ENCODE measurements at regions not wholly inside any gene's neighbourhood (a gene's known extent, or its start where the extent isn't known, plus 50 kb on each side); places are given as distances from the start of the nearest gene placed in this dataset.

DNA sequence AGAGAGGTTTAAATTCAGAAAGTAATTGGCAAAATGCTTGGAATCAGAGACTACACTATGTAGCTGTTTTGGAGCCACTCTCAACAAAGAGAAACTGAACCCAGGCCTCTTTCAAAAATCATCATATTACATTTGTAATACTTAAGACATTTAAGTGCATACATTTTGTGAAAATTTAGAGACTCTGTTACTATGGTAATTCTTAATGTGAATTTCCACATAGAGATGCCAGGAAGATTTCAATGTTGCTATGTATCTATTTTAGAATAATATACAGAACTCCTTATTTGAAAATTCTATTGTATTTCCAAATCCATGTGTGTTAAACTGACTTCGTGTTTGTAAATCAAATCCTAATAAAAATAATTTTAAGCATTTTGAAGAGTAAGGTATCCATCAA lies 1260.9 kb upstream of the C9orf72 start:
- DNase-seq (ENCODE audit: low spot score) = no peak

DNA sequence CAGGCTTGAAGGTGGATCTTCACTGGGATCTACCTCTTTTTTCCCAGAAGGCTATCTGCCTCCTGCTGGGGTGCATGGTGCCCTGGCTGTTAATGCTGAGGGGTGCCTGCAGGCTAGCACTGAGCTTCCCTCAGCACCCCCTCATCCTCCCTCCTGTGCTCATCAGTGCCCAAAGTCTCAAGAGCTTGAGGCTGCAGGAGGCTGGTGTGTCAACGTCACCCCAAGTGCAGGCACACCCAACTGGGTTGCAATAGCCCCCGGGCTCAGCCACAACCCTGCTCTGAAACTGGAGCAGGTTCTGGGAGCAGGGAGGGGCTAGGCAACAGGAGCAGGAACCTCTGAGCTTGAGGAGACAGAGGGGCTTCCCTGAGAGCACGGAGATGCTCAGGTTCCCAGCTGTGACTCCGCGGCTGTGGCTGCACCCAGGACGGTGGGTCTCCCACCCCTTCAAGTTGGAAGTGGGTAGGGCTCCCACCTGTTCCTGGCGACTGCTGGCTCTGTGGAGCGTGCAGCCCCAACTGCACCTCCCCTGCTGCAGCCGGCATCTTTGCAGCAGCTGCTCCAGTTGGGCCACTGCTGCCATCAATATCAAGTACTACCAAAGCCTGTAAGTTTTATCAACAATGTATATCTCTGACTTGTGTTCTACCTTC lies 1266.6 kb upstream of the C9orf72 start:
- no peak for DNase-seq (ENCODE audit: low spot score)

DNA sequence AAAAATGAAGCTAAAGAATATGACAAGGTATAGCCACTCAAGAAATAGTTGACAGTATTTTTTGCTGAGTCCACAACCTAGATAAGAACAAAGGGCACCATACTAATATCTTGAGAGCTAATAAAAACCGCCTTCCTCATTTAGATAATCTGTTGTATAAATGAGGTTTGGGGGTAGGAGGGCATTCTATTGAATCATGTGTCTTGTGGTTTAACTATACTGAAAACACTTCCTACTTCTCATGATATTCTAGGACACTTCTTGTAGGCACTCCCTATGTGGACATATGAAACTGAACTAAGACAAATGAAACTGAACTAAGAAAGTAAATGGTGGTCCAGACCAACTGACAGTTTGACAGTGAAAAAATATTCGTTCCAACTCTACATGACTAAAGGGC lies 1268.5 kb upstream of the C9orf72 start:
- DNase-seq (ENCODE audit: low spot score) = no peak

DNA sequence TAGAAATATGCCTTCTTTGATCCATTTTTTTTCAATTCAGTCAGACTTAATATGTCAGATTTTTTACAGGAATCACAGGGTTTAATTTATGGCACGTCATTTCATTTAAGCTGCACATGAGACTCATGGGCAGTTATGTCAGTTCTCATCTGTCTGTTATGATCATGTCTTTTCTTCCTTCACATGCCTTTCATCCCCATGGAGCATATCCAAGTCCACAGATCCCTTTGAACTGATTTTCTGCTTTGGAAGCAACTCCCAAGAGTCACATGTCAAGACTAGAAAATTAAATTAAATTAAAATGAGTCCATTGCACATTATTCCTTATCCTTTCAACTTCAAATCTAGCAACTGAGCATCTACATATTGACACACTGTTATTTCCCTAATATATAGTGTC lies 1274.0 kb upstream of the C9orf72 start:
- DNase-seq (ENCODE audit: low spot score) = no peak

DNA sequence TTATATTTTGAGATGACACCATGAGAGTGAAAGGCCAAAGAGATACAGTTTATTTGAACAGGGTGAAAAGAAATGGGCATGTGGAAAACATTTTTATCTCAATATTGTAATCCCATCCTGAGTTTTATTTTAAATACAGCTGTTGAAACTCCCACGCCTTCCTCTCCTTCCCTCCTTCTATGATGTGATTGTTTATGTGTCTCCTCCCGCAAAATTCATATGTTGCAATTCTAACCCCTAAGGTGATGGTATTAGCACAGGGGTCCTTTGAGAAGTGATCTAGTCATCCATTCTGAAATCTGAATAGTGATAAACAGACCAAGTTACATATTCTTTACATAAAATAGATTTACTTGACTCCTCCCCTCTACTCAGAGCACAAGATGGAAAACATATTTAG lies 1275.4 kb upstream of the C9orf72 start:
- no peak for DNase-seq (ENCODE audit: low spot score)

DNA sequence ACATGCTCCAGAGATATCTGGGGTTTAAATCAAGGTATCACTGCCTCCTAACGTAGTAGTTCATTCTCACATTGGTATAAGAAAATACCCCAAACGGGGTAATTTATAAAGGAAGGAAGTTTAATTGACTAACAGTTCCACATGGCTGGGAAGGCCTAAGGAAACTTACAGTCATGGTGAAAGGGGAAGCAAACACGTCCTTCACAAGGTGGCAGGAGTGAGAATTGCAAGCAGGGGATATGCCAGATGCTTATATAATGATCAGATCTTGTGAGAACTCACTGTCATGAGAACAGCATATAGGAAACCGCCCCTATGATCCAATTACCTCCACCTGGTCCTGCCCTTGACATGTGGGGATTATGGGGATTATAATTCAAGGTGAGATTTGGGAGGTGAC lies 1280.2 kb upstream of the C9orf72 start:
- no peak for DNase-seq (ENCODE audit: low spot score)

DNA sequence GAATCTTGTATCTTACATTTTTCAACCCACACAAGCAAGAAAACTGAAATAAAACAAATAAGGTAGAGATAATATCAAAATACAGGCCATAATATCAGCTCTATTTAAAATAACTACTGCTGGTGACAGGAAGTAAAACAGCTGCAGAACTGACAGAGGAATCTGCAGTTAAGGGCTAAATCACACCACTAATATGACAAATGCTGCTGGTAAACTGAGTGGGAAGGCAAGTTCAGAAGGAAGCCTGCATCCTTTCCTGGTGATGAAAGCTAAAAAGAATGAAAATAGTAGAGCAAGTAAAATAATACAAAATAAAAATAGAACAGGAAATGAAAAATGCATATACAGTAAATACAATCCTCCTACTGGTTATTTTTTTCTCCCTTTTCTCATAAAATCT lies 1293.7 kb upstream of the C9orf72 start:
- DNase-seq (ENCODE audit: low spot score) = no peak

DNA sequence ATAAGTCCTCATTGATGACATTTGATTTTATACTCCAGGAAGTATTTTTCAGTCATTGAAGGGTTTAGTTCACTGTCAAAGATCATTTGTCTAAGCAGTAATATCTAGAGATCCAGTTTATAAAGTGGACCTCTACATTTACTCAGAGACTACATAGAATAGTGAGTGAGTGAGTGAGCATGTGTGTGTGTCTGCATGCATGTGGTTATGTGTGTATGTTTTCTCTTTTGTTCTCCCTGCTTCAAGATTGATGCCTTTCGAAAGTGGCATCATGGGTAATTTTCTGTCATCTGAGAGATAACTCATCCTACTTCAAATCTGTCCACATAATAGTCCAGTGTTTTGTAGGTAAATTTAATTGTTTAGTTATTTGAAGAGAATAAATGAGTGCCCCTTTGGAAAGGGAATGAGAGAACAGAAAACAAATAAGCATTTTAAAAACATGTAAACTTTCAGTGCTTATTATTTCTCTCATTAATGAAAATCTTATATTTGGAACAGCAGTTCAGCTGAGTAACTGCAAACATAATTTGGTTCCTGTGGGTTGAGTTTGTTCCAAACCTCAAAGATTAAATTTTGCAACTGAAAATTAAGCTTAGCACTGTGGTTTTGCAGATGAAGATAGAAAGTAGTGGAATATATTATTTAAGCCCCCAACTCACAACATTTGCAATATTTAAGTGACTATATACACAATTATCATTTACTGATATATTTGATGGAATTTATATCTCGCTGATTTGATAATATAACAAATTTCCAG lies 1295.1 kb upstream of the C9orf72 start:
- DNase-seq (ENCODE audit: low spot score) = no peak

DNA sequence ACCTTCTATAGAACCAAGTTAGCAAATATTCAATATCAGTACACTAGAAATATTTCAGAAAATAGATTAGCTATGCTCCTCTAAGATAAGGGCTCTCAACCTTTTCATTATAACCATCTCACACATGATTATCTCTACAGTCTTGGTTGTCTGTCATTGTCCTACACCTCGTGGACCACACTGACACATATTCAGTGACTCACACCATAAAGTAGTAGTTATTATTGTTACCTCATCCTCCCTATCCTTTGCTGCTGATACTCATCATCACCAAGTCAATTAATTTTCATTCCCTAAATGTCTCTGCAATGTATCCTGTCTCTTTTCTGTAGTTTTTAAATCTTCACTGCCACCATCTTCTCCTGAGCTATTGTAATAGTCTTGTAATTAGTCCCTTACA lies 1309.2 kb upstream of the C9orf72 start:
- DNase-seq (ENCODE audit: low spot score) = no peak

DNA sequence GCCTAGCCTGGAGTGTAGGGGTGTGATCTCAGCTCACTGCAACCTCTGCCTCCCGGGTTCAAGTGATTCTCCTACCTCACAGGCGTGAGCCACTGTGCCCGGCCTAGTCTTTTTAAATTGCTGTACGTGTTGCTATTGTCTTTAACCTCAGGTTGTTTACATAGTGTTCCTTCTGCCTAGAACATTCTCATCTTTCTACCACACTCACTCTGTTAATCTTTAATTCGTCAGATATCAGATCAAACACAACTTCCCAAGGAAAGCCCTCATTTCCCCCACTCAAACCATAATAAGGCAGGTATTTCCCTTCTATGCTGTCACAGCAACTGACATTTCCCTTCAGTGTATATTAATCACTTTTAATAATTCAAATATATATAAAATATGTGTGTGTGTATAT lies 1310.0 kb upstream of the C9orf72 start:
- DNase-seq (ENCODE audit: low spot score) = no peak

DNA sequence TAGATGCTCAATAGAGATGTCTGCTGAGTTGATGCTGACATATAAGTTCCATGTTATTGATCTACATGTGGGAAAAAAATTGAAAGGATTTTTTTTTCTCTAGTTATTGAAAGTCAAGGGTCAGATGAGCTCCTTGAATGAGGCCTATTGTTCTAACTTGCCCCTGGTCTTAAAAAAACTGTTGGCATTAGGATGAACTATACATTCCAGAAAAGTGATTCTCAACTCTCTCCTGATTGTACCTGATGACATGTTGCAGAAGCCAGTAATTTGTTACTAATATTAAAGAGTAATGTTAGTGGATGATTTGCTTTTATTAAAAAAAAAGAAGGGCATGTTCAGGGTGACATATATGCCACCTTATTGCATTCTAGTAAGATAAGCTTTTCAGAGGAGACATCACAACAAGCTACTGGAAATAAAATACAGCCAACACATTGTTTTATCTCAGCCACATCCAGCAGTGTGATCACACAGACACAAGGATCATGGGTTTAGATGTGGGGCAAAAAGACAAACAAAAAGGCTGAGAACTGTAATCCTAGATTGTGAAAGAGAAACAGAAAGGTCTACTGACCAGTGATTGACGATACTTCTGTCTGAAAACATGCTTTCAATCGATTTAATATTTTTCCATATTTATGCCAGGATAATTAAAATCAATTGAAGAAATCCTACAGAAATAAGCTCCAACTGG lies 1314.1 kb upstream of the C9orf72 start:
- DNase-seq (ENCODE audit: low spot score) = no peak

DNA sequence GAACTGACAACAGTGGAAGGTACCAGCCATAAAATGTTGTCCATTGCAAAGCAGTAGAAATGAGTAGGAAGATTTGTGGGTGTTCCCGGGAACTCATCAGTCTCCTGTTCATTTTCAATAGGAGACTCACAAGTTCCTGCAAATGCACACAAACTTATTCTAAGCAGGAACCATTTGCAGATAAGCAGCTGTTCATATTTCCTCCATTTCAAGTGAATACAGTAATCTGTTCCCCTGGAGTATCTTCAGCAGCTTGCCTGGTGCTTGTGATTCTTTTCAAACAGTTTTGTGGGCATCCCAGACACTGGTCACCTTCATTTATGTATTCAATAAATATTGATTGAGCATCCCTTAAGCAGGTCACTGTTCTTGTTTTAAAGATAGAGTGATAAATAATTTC lies 1315.5 kb upstream of the C9orf72 start:
- DNase-seq (ENCODE audit: low spot score) = no peak

DNA sequence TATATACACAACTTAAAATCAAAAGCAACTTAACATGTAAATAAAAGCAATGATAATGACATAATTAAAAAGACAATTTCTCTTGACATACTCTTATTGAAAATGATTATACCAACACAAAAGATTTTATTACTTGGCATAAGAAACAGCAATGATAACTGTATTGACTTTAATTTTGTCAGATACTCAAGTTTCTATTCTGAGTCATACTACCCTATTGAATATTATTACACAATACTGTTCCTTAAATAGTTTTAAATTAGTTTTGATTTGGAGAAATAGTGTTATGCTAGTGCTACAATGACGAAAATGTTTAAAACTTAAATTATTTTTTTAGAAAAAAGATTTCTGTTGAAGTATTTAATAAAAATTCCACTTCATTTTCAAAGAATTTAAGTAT lies 1319.3 kb upstream of the C9orf72 start:
- no peak for DNase-seq (ENCODE audit: low spot score)

DNA sequence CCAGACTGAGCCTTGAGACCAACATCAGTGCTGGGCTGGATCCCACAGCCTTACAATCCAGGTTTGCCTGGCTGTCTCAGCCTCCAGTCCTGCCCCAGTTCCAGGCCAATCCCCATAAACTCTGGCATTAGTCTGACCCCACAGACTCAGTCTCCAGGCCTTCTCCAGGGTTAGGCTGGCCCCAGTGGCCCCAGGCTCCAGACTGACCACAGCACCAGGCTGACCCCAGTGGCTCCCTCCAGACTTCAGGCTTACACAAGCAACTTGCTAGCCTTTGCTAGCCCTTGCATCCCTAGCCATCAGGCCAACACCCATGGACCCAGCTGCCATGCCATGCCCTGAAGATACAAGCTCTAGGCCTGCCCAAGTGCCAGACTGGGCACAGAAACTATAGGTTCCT lies 1326.0 kb upstream of the C9orf72 start:
- DNase-seq (ENCODE audit: low spot score) = no peak

DNA sequence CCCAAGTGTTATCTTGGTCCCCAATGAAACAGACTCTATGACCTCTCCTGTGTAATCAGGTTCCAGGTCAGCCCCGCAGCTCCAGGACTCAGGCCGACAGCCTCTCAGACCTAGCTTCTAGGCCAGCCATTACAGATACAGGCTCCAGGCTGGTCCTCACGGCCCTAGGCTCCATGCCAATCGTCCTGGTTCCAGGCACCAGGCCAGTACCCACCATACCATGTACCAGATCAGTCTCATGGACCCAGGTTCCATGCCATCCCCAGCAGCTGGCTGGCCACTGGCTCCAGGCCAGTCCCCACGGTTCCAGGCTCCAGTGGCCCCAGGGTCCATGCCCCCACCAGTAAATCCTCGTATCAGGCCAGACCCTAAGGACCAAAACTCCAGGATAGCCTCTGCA lies 1326.6 kb upstream of the C9orf72 start:
- no peak for DNase-seq (ENCODE audit: low spot score)

DNA sequence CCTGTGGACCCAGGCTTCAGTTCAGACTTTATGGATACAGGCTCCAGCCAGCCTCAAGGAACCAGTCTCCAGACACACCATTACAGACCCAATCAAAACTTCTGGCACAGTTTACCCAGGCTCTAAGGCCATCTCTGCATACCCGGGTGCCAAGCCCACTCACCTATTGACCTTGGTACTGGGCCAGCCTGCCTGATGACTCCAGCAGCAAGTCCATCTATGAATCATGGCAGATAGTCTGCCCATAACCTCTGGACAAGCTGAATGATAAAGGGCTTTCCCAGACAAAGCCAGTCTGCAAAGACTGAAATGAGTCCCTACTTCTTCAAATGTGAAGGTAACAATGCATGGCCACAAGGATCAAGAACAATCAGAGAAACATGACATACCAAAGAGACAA lies 1327.1 kb upstream of the C9orf72 start:
- DNase-seq (ENCODE audit: low spot score) = no peak

DNA sequence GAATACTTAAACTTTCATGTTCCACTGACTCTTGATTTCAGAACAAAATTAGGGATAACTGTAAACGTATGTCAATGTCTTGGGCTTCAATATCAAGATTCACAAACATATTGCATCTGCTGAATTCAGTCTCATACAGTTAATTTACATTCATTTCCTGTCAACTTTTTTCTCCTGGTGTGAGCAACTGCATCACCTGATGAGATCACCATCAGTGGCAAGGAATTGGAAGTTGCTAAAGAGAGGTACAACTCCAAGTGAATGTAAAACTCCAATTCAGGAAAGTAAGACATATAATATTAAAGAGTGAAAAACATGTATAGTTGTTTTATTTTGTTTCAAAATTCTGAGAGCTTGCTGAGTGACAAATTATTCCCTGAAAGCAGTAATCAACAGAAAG lies 1336.2 kb upstream of the C9orf72 start:
- DNase-seq (ENCODE audit: low spot score) = no peak

DNA sequence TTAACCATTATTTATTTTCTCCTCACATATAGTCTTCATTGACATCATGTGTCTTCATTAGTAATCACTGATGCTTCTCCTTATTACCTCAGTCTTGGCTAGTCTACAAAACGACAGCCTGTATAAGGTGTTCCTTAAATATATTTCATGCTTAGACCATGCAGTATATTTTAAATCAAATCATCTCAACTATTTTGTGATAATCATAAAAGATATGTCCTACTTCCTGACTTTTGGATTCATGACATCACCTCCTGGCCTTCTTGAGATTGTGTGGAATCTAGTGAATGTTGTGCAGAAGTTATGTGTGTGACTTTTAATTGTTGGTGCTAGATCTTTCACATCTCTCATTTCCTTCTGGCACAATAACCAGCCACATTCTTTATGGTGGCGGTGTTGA lies 1339.3 kb upstream of the C9orf72 start:
- no peak for DNase-seq (ENCODE audit: low spot score)

DNA sequence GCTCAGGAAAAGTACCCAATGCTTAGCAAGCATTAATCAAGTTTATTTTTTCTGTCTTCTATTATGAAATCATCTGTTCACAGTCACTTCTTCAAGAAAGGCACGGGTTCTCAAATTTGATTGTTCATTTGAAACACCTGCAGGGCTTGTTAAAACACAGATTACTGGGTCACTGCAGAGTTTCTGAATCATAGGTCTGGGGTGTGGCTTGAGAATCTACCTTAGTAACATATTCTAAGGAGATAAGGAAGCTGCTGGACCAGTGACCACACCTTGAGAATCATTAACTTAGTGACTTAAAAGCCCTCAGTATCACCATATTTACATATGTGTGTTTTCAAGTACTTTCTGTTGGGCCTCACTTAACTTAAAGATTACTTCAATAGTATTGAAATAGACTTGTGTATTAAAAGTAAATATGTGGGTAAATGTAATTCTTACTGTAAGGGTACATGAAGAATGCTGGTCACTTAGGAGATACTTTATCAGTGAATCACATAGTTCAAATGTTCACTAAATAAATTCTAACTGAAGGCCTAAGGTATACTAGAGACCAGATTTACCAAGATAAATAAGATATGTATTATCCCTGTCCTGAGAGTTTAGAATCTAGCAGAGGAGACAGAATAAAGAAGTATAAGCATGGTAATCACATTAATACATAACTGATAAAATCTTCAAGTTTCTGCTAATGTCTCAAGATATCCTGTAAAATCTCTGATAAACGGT lies 1342.1 kb upstream of the C9orf72 start:
- DNase-seq (ENCODE audit: low spot score) = no peak

DNA sequence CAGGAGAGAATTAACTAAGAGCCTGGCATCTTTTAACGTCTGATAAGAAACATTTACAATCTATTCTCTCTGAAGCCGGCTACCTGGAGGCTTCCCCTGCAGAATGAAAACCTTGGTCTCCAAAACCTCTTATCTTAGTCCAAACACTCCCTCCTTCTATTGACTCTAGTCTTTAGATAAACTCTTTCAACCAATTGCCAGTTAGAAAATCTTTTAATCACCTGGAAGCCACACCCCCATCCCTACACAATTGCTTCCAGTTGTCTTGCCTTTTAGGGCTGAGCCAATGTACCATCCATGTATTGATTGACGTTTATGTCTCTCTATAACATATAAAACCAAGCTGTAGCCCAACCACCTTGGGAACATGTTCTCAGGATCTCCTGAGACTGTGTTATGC lies 1343.1 kb upstream of the C9orf72 start:
- no peak for DNase-seq (ENCODE audit: low spot score)

DNA sequence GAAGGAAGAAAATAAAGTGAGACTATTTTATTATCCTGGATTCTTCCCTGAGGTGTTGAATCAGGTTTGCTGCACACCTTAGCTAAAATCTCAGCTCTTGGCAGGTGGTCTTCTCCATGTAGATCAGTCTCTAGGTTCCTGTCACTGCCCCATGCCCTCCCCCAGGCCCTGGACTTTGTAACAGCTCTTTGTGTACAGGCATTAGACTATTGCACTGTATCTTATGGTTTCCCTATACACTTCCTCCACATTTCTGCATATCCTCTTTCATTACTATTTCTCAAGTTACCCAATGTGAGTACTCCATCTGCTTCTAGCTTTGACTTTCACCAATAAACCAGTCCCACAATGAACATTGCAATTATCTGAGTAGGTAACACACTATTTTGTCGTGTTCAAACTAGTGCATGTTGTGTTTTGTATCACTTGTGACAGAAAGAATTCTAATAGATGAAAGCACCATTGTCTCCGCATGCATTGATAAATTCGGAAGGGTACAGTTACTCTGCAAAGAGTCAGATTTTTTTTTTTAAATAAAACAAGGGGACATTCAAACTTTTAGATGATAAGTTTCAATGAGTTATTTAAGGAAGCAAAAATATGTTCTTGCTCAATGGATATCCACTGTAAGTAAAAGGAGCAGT lies 1348.7 kb upstream of the C9orf72 start:
- DNase-seq (ENCODE audit: low spot score) = no peak

DNA sequence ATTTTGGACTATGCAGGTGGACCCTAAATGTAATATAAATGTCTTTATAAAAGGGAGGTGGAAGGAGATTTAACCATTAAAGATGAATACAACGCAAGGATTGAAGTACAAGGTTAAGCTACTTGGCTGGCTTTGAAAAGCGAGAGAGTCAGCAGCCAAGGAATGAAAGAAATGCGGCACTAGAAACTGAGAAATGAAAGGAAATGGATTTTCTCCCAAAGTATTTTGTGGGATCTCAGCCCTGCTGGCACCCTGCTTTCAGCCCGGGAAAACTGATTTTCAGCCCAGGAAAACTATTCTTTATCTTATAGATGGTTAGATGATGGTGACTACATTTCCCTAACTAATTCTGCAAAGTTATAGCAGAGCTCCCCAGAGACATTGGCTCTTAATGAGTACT lies 1349.6 kb upstream of the C9orf72 start:
- DNase-seq (ENCODE audit: low spot score) = no peak
